HUES64 (cell line): ENCODE measurements at regions not wholly inside any gene's neighbourhood (a gene's known extent, or its start where the extent isn't known, plus 50 kb on each side); places are given as distances from the start of the nearest gene placed in this dataset.

ENCODE experiments used
- H3K27ac ChIP-seq: 2 replicates; pipeline ENCODE4 v1.7.0; 2013; ENCODE audit warnings: low read depth, low read length, inconsistent platforms
- H3K27me3 ChIP-seq: 2 replicates; pipeline ENCODE4 v1.6.1; 2013; ENCODE audit warnings: mild to moderate bottlenecking, low read length; ENCODE audit not compliant: insufficient read depth
- H3K36me3 ChIP-seq: 2 replicates; pipeline ENCODE4 v1.6.1; 2013; ENCODE audit warnings: mild to moderate bottlenecking, low read length; ENCODE audit not compliant: insufficient read depth
- H3K4me1 ChIP-seq: 2 replicates; pipeline ENCODE4 v1.6.1; 2013; ENCODE audit warnings: mild to moderate bottlenecking, low read length, moderate library complexity; ENCODE audit not compliant: insufficient read depth
- H3K4me3 ChIP-seq: 2 replicates; pipeline ENCODE4 v1.5.1; 2013; ENCODE audit warnings: mild to moderate bottlenecking, low read length, moderate library complexity
- H3K9ac ChIP-seq: 2 replicates; pipeline ENCODE4 v1.6.1; 2013; ENCODE audit warnings: mild to moderate bottlenecking, low read depth, low read length
- H3K9me3 ChIP-seq: 2 replicates; pipeline ENCODE4 v1.6.1; 2013; ENCODE audit warnings: low read depth, low read length; ENCODE audit not compliant: insufficient read depth
- WGBS: fragments of 150-250, 120-280 bp; methylation state at CpG from one replicate; pipeline ENCODE4 v1.1.7; 2013; ENCODE audit warnings: missing lambda C conversion rate; 5-methylcytosine and 5-hydroxymethylcytosine counted together

GRCh38 chr11:119790476-119790875, 61.5 kb upstream of the NECTIN1 start:
- 72% methylated on average over 6 of the region's 9 CpGs for WGBS
- peaks cover 32% of the 10 kb centered on the region for H3K4me1 ChIP-seq
- no peak overlapping the region for H3K27ac ChIP-seq
- H3K4me3 ChIP-seq: no peak overlapping the region
- peaks cover 37% of the 10 kb centered on the region for H3K27me3 ChIP-seq
- H3K36me3 ChIP-seq: no peaks in the 10 kb centered on the region
- no peak overlapping the region for H3K9ac ChIP-seq
- H3K9me3 ChIP-seq: no peaks in the 10 kb centered on the region

GRCh38 chr11:119789766-119790407, 60.9 kb upstream of the NECTIN1 start:
- 87% methylated on average over 11 of the region's 11 CpGs for WGBS

GRCh38 chr11:119788911-119789560, 60.0 kb upstream of the NECTIN1 start:
- Histone ChIP-seq H3K9me3 (no peaks in the 10 kb centered on the region), H3K4me1 (peaks cover 20% of the 10 kb centered on the region), H3K4me3 (no peak overlapping the region), H3K9ac (no peak overlapping the region), H3K27ac (no peak overlapping the region), H3K27me3 (peaks cover 23% of the 10 kb centered on the region), H3K36me3 (no peaks in the 10 kb centered on the region)
- 78% methylated on average over 21 of the region's 22 CpGs for WGBS

More at GRCh38 chr11:119789766-119790407, 60.9 kb upstream of the NECTIN1 start:
- H3K27me3 ChIP-seq: peaks cover 31% of the 10 kb centered on the region
- no peaks in the 10 kb centered on the region for H3K36me3 ChIP-seq
- H3K9me3 ChIP-seq: no peaks in the 10 kb centered on the region
- no peak overlapping the region for H3K27ac ChIP-seq
- no peak overlapping the region for H3K4me3 ChIP-seq
- H3K9ac ChIP-seq: no peak overlapping the region
- peaks cover 26% of the 10 kb centered on the region for H3K4me1 ChIP-seq

GRCh38 chr11:119788096-119788883, 59.3 kb upstream of the NECTIN1 start:
- no peaks in the 10 kb centered on the region for H3K36me3 ChIP-seq

GRCh38 chr11:119787074-119787461, 58.1 kb upstream of the NECTIN1 start:
- no peaks in the 10 kb centered on the region for H3K9me3 ChIP-seq
- no peaks in the 10 kb centered on the region for H3K36me3 ChIP-seq
- peaks cover 26% of the 10 kb centered on the region for H3K4me1 ChIP-seq
- H3K27me3 ChIP-seq: 0 out of 2 replicates have a peak, but pooled peaks cover 8% of the 10 kb centered on the region
- 79% methylated on average over 6 of the region's 6 CpGs for WGBS
- H3K27ac ChIP-seq: no peak overlapping the region
- no peak overlapping the region for H3K9ac ChIP-seq
- no peak overlapping the region for H3K4me3 ChIP-seq

More at GRCh38 chr11:119788096-119788883, 59.3 kb upstream of the NECTIN1 start:
- 86% methylated on average over 11 of the region's 12 CpGs for WGBS
- Histone ChIP-seq H3K4me3 (no peak overlapping the region), H3K9me3 (no peaks in the 10 kb centered on the region), H3K27me3 (peaks cover 15% of the 10 kb centered on the region; the same call in 1 of the 2 replicates), H3K4me1 (peaks cover 17% of the 10 kb centered on the region), H3K9ac (no peak overlapping the region), H3K27ac (no peak overlapping the region)

GRCh38 chr11:119786431-119787073, 57.6 kb upstream of the NECTIN1 start:
- H3K36me3 ChIP-seq: no peaks in the 10 kb centered on the region

GRCh38 chr11:119785131-119785530, 56.1 kb upstream of the NECTIN1 start:
- no peak overlapping the region for H3K27ac ChIP-seq
- no peaks in the 10 kb centered on the region for H3K9me3 ChIP-seq
- H3K4me1 ChIP-seq: peaks cover 9% of the 10 kb centered on the region
- no peaks in the 10 kb centered on the region for H3K27me3 ChIP-seq
- WGBS: 79% methylated on average over 2 of the region's 2 CpGs
- no peaks in the 10 kb centered on the region for H3K36me3 ChIP-seq
- no peak overlapping the region for H3K4me3 ChIP-seq
- no peak overlapping the region for H3K9ac ChIP-seq

More at GRCh38 chr11:119786431-119787073, 57.6 kb upstream of the NECTIN1 start:
- Histone ChIP-seq H3K27ac (no peak overlapping the region), H3K4me3 (no peak overlapping the region), H3K9me3 (no peaks in the 10 kb centered on the region), H3K9ac (no peak overlapping the region), H3K27me3 (0 out of 2 replicates have a peak, but pooled peaks cover 4% of the 10 kb centered on the region), H3K4me1 (peaks cover 21% of the 10 kb centered on the region)
- WGBS: 87% methylated on average over 10 of the region's 10 CpGs

- Histone ChIP-seq H3K4me3 (no peak overlapping the region), H3K27ac (no peak overlapping the region), H3K27me3 (no peaks in the 10 kb centered on the region), H3K4me1 (peaks cover 9% of the 10 kb centered on the region), H3K36me3 (no peaks in the 10 kb centered on the region), H3K9ac (no peak overlapping the region), H3K9me3 (no peaks in the 10 kb centered on the region)
- 92% methylated on average over 6 of the region's 6 CpGs for WGBS
Observed at GRCh38 chr11:119784421-119784820, 55.4 kb upstream of the NECTIN1 start.

GRCh38 chr11:119783466-119784400, 54.7 kb upstream of the NECTIN1 start:
- Histone ChIP-seq H3K9me3 (no peaks in the 10 kb centered on the region), H3K27ac (no peak overlapping the region), H3K4me1 (peaks cover 9% of the 10 kb centered on the region), H3K9ac (no peak overlapping the region), H3K4me3 (no peak overlapping the region), H3K36me3 (no peaks in the 10 kb centered on the region), H3K27me3 (no peaks in the 10 kb centered on the region)
- WGBS: 84% methylated on average over 8 of the region's 8 CpGs

- Histone ChIP-seq H3K4me3 (no peak overlapping the region), H3K9ac (no peak overlapping the region), H3K4me1 (peaks cover 9% of the 10 kb centered on the region), H3K9me3 (no peaks in the 10 kb centered on the region), H3K27me3 (no peaks in the 10 kb centered on the region), H3K27ac (no peak overlapping the region), H3K36me3 (no peaks in the 10 kb centered on the region)
- 76% methylated on average over 6 of the region's 6 CpGs for WGBS
Observed at GRCh38 chr11:119782739-119783072, 53.7 kb upstream of the NECTIN1 start.
